Superior temporal gyrus (tissue), 1 donor: ENCODE measurements at regions not wholly inside any gene's neighbourhood (a gene's known extent, or its start where the extent isn't known, plus 50 kb on each side); places are given as distances from the start of the nearest gene placed in this dataset.
A peak's percentile ranks its signal among the peaks of the same experiment; 100 is the strongest.
"Not testable (repeated sequence)": the region's sequence is repeated elsewhere in the genome, so short reads cannot be mapped to it uniquely, and the experiment has no call there.

Experiments
- DNase-seq: peaks from one replicate; pipeline ENCODE4 v3.0.0-alpha.2; 2016; ENCODE audit errors: extremely low spot score

- no peak for DNase-seq
Observed at GRCh38 chr10:44278837-44279324, 106.0 kb downstream of the CXCL12 start.

- DNase-seq = not testable (repeated sequence)
Observed at GRCh38 chr10:44268435-44268948, 116.4 kb downstream of the CXCL12 start.

DNA sequence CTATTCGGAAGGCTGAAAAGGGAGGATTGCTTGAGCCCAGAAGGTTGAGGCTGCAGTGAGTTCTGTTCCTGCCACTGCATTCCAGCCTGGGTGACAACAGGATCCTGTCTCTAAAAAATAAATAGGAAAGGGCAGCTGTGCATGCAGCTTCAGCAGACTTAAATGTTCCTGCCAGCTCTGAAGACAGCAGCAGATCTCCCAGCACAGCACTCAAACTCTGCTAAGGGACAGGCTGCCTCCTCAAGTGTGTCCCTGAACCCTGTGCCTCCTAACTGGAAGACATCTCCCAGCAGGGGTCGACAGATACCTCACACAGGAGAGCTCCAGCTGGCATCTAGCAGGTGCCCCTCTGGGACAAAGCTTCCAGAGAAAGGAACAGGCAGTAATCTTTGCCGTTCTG, 117.9 kb downstream of the CXCL12 start:
- DNase-seq = no peak

DNA sequence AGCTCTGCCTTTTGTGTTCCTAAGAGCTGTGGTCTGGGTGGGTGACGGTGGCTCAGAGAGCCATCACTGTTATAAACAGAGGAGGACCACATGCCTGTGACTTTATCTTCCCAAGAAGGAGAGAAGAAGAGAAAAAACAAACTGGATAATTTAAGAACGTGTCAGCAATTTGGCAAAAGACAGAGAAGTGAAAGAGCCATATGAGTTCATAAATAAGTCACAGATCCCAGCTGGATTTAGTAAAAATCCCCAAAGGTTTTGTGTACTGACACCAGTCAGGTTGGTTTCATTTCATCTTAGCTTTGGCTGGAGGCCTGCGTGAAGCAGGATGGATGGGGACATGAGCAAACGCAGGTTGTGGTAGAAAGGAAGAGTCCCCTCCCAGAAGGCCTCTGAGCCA, 120.7 kb downstream of the CXCL12 start:
- no peak for DNase-seq

GRCh38 chr10:44263771-44264170, 121.1 kb downstream of the CXCL12 start:
- peak; percentile 24 for DNase-seq

- no peak for DNase-seq
Observed at GRCh38 chr10:44262551-44263251, 122.2 kb downstream of the CXCL12 start.

GRCh38 chr10:44261710-44262455, 123.0 kb downstream of the CXCL12 start:
- no peak for DNase-seq

DNA sequence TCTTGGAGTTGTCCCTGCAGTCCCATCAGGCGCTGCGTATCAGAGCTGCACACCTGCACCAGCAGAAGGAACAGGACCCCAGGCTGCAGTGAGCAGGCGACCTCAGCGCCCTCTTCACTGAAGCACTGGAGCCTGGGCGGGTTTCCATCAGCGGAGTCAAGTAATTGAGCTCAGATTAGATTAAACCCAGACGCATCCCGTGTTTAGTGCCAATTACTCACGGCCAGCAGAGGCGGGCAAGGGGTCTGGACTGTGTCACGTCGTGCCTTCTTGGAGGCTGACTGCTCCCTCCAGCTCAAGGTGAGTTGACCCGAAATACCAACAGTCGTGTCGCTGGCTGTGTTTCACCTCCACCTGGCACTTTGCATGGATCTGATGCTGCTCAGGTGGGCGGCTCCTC, 123.6 kb downstream of the CXCL12 start:
- DNase-seq = no peak

DNA sequence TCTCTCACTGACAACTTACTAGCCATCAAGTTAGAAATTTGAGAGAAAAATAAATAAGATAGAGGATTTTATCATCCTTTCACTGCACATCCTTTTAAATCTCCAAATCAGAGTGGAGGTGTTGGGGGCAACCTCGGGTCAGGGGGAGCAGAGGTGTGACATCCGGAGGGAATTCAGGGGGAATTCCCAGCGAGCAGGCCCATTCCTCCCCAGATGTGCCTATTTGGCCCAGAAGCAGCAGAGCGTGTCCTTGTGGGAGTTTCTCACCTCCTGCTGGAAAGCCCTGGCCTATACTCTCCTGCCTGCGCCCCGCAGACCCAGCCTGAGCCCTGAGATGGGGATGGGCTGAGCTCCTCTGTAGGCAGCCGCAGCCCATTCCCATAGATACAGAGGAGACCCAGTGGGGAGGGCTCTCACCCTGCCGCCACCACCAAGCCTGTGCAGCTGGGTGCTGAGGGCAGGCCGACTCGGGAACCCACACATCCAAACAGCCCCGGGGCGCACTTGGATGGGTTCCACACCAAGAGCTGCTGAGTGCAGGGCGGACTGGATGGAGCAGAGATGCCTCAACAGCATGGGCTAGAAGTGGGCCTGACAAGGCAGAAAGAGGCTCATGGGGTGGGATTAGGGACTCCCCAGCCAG, 124.5 kb downstream of the CXCL12 start:
- DNase-seq = no peak

DNA sequence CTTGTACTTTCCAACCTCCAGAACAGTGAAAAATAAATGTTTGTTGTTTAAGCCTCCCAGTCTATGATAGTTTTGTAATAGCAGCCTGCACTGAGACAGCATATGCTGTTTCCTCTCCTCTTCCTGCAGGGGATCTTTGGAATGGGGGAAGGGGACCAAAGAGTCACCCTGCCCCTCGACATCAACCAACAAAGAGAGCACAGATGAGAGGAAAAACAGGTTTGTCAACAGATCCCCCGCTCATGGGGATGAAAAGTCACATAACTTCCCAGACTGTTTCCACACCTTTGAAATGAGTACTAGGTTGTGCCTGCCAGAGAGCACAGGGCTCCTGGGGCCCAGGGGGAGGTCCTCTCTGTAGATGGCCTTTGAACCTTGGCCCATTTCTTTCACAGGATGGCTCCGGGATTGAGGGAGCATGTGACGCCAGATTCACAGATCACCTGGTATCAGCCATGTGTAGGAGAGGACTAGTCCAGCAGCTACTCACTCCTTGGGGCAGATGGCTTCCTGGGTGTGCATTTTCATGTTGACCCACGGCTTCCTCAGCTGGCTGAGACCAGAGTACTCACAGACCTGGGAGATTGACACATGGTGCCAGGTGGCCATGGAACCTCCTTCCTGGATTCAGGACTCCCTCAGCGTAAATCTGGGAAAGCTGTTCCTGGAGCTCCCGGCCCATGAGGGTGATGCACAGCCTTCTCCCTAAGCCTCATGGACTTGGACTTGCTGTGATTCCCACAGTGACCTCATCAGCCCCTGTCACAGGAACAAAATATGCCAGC, 125.6 kb downstream of the CXCL12 start:
- DNase-seq = no peak

DNA sequence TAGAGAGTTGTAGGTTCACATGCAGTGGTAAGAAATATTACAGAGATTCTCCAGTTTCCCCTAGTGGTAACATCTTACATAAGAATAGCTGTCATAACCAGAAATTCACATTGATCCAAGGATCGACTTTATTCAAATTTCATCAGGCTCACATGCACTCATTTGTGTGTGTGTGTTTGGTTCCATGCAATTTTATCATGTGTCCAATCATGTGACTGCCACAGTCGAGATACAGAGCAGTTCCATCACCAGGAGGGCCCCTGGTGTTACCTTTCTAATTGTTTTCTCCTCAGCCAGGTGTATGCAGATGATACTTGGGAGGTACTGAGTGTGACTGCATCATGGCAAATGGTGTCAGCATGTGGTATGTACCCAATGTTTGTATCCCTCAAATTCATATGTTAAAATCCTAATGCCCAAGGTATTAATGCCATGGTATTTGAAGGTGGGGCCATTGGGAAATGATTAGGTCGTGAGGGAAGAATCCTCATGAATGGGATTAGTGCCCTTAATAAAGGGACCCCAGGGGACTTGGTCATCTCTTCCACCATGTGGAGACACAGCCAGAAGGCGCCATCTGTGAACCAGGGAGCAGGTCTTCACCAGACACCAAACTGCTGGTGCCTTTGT, 126.3 kb downstream of the CXCL12 start:
- no peak for DNase-seq

- no peak for DNase-seq
Observed at GRCh38 chr10:44258019-44258418, 126.9 kb downstream of the CXCL12 start.

- DNase-seq = no peak
Observed at GRCh38 chr10:44253769-44254462, 131.0 kb downstream of the CXCL12 start.

DNA sequence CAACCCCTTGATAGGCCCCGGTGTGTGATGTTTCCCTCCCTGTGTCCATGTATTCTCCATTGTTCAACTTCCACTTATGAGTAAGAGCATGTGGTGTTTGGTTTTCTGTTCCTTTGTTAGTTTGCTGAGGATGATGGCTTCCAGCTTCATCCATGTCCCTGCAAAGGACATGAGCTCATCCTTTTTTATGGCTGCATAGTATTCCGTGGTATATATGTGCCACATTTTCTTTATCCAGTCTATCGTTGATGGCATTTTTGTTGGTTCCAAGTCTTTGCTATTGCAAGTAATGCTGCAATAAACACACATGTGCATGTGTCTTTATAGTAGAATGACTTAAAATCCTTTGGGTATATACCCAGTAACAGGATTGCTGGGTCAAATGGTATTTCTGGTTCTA, 132.3 kb downstream of the CXCL12 start:
- not testable (repeated sequence) for DNase-seq

DNA sequence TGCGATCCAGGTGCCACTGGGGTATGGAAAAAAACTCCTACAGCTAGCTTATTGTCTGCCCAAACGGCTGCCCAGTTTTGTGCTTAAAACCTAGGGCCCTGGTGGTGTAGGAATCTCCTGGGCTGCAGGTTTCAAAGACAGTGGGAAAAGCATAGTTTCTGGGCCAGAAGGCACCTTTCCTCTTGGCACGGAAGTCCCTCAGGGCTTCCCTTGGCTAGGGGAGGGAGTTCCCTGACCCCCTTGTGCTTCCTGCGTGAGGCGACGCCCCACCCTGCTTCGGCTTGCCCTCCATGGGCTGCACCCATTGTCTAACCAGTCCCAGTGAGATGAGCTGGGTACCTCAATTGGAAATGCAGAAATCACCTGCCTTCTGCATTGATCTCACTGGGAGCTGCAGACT, 135.0 kb downstream of the CXCL12 start:
- DNase-seq = not testable (repeated sequence)

DNA sequence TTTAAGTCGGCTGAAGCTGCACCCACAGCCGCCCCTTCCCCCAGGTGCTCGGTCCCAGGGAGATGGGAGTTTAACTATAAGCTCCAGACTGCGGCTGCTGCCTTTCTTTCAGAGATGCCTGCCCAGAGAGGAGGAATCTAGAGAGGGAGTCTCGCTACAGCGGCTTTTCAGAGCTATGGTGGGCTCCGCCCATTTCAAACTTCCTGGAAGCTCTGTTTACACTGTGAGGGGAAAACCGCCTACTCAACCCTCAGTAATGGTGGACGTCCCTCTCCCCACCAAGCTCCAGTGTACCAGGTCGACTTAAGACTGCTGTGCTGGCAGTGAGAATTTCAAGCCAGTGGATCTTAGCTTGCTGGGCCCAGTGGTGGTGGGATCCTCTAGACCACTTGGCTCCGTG, 135.4 kb downstream of the CXCL12 start:
- DNase-seq = no peak

DNA sequence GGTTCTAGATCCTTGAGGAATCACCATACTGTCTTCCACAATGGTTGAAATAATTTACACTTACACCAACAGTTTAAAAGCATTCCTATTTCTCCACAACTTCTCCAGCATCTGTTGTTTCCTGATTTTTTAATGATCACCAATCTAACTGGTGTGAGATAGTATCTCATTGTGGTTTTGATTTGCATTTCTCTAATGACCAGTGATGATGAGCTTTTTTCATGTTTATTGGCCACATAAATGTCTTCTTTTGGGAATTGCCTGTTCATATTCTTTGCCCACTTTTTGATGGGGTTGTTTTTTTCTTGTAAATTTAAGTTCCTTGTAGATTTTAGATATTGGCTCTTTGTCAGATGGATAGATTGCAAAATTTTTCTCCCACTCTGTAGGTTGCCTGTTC, 138.2 kb downstream of the CXCL12 start:
- DNase-seq = not testable (repeated sequence)

GRCh38 chr10:44246287-44246686, 138.6 kb downstream of the CXCL12 start:
- DNase-seq = not testable (repeated sequence)

DNA sequence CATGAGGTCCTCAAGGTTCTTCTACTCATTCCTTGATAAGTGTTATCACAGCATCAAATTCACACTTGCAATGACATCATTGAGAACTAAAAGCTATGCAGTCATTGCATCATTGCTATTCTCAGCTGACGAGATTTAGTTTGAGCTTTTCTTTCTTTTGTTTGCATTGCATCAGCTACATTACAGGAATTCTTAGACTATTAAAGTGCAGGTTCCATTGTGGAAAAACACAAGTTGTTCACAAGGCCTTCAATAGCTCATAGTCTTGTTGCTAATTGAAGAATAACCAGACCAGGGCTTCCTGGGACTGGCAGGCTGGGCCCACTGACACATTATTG, 139.3 kb downstream of the CXCL12 start:
- no peak for DNase-seq

- no peak for DNase-seq
Observed at GRCh38 chr10:44244745-44245600, 139.9 kb downstream of the CXCL12 start.
